ENCODE measurements at regions not wholly inside any gene's neighbourhood (a gene's known extent, or its start where the extent isn't known, plus 50 kb on each side); places are given as distances from the start of the nearest gene placed in this dataset.

GRCh38 chr7:68217426-68217825 lies 1220.8 kb downstream of the TYW1 start:
- TF ChIP-seq CTCF (conservative IDR thresholded peaks at IDR 0.05; ENCODE audit: low read depth, low read length) = no peak
- TF ChIP-seq EZH2 (IDR thresholded peaks at IDR 0.05; ENCODE audit: low read length, unreplicated experiment) = no peak
- no peak for TF ChIP-seq EZH2phosphoT487 (IDR thresholded peaks at IDR 0.05; ENCODE audit: borderline replicate concordance, low read length)
